ENCODE measurements at regions not wholly inside any gene's neighbourhood (a gene's known extent, or its start where the extent isn't known, plus 50 kb on each side); places are given as distances from the start of the nearest gene placed in this dataset.

DNA sequence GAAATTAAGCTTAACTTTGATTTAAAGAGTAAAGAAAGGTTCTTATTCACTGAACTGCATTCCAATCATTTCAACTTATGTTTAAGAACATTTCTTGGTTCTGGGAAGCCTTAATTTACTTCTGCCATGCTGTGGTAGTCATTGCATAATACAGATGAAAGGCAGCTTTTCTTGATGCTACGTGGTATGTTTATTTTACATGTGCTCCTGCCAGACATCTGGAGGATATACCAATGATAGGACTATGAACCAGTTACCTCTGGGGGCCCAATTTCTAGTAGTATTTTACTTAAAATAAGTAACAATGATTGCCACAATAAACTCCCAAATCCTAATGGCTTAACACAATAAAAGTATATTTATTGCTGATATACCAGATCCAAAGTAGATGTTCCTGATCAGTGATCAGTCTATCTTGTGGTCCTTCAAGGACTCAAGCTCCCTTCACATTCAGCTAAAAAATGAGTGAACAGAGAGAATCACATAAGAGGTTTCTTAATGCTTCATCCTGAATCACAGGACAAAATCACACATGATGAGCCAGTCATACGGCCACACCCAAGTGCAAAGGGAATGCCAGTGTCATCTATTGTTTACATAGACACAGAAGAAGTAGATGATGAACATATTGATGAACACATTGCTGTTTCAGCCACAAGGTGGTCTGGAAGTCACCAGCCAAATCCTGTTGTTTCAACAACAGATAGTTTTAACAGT lies 56.5 kb upstream of the CCN2 start:
- Mint-ChIP-seq H3K4me3 (no peak overlapping the region), H3K36me3 (no peaks in the 10 kb centered on the region), H3K9me3 (peaks cover 7% of the 10 kb centered on the region), H3K4me1 (no peaks in the 10 kb centered on the region), H3K27me3 (no peaks in the 10 kb centered on the region), H3K27ac (no peak overlapping the region)
- no peak for DNase-seq
- CTCF ChIA-PET: no interaction called here

DNA sequence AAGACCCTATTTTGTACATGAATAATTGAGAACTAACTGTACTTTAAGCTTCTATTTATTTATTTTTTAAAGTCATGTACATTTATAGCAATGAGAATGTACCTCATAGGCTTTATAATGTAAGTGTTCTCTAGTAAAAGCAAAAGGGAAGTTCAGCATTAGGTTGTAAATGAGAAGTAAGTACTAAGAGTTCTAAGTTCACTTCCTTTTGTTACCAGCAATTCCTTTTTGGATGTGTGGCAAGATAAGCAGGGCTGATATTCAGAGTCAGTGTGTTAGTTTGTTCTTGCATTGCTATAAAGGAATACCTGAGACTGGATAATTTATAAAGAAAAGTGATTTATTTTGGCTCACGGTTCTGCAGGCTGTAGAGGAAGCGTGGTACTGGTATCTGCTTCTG lies 54.0 kb upstream of the CCN2 start:
- CTCF ChIA-PET: no interaction called here
- H3K27me3 Mint-ChIP-seq: no peaks in the 10 kb centered on the region
- H3K9me3 Mint-ChIP-seq: peaks cover 7% of the 10 kb centered on the region
- no peaks in the 10 kb centered on the region for H3K4me1 Mint-ChIP-seq
- no peak overlapping the region for H3K27ac Mint-ChIP-seq
- DNase-seq: no peak
- H3K36me3 Mint-ChIP-seq: no peaks in the 10 kb centered on the region
- H3K4me3 Mint-ChIP-seq: no peak overlapping the region

DNA sequence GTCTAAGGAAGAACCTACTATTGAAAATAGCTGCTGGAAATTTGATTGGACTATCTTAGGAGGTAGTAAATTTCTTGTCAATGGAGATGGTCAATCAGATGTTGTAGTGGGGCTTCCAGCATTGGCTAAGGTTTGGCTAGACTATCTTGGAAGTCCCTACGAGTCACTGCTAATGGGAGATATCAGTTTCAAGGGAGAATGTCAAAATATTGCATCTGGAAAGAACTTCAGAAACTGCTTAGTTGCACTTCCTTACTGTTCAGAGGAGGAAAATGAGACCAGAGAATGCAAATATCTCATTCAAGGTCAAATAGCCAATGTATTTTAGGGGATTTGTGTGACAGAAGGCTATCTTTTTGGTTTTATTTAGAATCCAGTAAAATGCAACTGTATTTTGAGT lies 53.5 kb upstream of the CCN2 start:
- H3K27ac Mint-ChIP-seq: no peak overlapping the region
- CTCF ChIA-PET: no interaction called here
- no peaks in the 10 kb centered on the region for H3K27me3 Mint-ChIP-seq
- no peaks in the 10 kb centered on the region for H3K36me3 Mint-ChIP-seq
- H3K4me1 Mint-ChIP-seq: no peaks in the 10 kb centered on the region
- no peak overlapping the region for H3K4me3 Mint-ChIP-seq
- H3K9me3 Mint-ChIP-seq: peaks cover 7% of the 10 kb centered on the region
- no peak for DNase-seq

DNA sequence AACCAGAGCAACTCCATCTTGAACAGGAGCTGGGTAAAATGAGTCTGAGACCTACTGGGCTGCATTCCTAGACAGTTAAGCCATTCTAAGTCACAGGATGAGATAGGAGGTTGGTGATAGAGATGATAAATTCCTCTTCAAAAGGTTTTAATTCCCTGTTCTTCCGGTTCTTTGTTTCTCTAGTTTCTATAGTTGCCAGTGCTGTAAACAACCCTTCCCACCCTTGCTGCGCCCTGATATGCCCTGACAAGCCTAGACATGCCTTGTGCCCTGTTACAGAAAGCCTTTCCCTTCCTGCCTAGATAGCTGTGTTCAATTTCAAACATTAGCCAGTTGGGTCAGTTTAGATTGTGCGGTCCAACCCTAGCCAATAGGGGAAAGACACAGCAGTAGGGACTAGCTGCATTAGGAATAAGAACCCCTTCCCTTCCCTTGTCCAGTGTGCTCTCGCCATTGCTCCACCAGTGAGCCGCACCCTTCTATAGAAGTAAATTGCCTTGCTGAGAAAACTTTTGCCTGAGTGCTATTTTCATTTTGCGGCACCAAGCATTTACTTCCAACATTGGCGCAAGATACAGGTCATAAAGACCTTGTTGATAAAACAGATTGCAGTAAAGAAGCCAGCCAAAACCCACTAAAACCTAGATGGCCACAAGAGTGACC lies 52.5 kb upstream of the CCN2 start:
- no peaks in the 10 kb centered on the region for H3K36me3 Mint-ChIP-seq
- no peak overlapping the region for H3K27ac Mint-ChIP-seq
- CTCF ChIA-PET: no interaction called here
- peaks cover 2% of the 10 kb centered on the region for H3K4me1 Mint-ChIP-seq
- DNase-seq: no peak
- no peaks in the 10 kb centered on the region for H3K27me3 Mint-ChIP-seq
- H3K4me3 Mint-ChIP-seq: no peak overlapping the region
- H3K9me3 Mint-ChIP-seq: peaks cover 7% of the 10 kb centered on the region

Measured in activated naive CD4-positive, alpha-beta T cell treated with anti-CD3 and anti-CD28 coated beads, Interleukin-2, amount 10 ng/mL, durations not matched to agents 7 days and 5 days (primary cell).